GM21367 (cell line): ENCODE measurements at regions not wholly inside any gene's neighbourhood (a gene's known extent, or its start where the extent isn't known, plus 50 kb on each side); places are given as distances from the start of the nearest gene placed in this dataset.
"Not testable (repeated sequence)": the region's sequence is repeated elsewhere in the genome, so short reads cannot be mapped to it uniquely, and the experiment has no call there.

Source experiments
- ATAC-seq: cut with Tn5 transposase; IDR thresholded peaks from one replicate; pipeline ENCODE4 v1.9.1; 2021; ENCODE audit not compliant: unreplicated experiment

DNA sequence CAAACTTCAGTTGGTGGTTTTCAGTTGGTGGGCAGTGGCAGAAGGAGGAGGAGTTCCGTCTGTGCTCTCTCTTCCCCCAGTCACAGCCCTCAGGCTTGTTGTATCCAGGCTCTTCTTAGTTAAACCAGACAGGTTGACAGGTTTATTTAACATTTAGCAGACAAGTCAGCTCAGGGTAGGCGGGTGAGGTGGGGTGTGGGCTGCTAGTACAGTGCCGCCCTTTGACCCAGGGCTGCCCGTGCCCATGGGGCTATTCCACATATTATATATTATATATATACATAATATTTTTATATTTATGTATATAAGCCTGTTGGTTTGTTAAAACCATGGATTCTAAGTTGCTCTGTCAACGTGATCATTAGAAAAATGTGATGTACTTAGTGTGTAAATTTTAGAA is 1740.6 kb upstream of the DEFB115 start:
- ATAC-seq = not testable (repeated sequence)

DNA sequence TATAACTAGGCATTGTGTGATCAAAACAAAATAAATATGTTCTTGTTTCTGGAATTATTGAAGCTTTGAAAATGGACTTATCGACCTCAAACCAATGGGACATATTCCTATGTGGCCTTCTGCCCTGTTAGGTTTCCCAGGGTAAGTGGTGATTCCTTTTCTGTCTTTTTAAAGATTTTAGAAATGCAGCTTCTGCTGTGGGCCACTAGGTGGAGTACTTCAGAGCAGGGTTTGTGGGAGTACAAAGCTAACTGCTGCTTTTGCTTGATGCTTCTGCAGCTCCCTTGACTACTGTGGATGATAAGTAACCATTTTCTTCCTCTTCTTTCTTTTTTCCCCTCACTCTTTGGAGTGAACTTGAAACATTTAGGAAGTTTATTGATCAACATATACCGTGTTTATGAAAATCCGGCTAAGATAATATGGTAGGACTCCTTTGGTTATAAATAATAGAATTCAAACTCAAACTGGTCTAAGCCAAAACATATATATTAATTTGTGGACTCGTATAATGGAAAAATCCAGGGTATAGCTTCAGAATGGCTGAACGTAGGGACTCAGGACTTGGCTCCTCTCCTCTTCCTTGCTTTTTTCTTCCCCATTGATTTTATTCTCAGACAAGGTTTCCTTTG is 1737.7 kb upstream of the DEFB115 start:
- not testable (repeated sequence) for ATAC-seq

DNA sequence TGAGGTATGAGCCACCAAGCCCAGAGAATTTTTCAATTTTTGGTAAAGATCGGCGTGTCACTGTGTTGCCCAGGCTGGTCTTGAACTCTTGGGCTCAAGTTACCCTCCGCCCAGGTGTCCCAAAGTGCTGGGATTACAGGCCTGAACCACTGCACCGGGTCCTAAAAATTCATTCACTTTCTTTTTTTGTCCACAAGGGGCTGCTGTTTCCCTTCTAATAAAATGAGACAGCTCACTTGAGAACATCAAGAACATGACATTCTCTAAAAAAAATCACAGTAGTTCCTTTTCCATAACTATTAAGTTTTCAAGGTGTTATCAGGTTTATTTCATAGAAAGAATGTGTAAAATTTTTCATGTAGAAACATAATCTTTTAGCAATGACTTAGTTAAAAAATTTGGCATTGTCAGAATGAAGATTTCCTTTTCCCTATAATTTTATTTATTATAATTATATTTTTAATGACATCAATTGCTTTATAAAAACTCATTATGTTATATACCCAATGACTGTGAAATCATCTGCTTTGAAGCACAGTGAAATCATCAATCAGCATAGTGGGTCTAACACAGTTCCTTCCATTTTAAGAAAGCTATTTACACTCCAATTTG is 1723.8 kb upstream of the DEFB115 start:
- not testable (repeated sequence) for ATAC-seq

DNA sequence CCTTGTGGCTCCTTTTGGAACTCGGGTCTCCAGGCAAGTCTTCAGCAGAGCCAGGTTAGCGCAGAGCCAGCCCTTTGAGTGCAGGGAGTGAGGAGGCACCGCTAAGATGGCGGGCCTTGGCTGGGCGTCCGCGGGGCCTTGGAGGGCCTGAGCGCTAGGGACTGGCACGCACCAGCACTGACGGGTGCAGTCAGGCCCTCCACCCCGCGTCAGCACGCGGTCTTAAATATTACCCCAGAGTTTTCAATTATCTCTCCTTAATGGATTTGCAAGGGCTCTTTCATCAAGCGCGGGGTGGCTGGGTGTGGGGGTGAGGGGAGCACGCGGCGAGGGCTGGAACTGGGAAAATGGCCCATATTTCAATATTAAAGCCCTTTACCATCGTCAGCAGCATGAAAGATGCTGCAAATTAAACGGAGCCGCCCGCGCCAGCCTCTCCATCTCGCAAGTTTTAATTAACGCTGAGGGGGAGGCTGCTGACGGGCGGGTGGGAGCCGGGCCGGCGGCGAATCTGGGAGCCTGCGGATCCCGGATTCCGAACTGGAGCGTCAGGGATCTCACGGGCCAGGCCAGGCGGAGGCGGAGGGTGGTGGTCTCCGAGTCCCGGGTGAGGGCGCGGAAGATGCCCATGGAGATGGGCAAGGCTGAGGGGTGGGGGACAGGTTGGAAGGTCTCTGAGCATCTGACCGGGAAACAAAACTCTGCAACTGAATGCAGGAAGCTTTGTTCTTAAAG is 1690.4 kb upstream of the DEFB115 start:
- ATAC-seq = not testable (repeated sequence)

DNA sequence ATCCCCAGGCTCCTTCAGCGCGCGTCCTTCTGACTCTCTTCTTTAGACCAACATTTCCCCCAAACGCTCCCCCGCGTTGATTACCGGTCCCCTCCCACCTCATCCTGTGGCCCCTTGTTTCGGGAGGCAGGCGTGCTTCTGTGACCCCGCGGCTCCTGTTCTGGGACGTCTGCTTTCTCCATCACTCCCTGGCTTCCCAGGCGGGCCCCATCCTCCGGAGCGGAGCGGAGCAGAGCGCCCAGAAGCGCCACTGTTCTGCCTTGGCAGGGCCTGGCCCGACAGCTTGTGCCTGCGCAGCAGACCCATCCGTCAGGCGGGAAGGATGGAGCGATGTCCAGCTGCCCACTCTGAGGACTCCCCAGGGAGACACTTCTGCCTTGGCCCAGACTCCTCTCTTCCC is 1689.8 kb upstream of the DEFB115 start:
- not testable (repeated sequence) for ATAC-seq

DNA sequence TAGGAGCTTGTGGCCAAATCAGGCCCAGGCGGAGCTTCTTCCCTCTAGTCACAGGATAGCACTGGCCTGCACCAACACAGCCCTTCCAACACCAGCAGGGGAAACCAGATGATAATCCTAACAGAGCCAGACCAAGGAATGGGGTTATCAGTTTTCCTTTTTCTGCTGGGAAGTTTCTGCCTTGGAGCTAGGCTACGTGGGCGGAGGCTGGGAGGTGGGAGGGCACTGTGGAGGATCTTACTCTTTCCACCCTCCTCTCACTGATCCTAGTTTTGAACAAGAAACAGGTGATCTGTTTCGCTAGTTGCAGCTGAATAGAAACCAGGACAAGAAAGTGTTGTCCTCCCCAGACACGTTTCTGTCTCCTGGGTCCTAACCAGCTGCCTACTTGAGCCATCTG is 1687.3 kb upstream of the DEFB115 start:
- not testable (repeated sequence) for ATAC-seq

DNA sequence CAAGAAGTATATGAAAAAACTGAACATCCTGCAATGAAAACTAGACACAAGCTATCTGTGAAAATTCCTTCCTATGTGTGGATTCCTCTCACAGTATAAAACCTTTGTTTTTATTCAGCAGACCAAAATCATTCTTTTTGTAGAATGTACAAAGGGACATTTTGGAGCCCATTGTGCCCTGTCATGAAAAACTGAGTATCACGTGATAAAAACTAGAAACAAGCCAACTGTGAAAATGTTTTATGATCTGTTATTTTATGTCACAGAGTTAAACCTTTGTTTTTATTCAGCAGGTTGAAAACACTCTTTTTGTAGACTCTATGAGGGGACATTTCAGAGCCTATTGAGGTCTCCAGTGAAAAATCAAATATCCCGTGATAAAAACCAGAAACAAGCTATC is 1667.9 kb upstream of the DEFB115 start:
- not testable (repeated sequence) for ATAC-seq

DNA sequence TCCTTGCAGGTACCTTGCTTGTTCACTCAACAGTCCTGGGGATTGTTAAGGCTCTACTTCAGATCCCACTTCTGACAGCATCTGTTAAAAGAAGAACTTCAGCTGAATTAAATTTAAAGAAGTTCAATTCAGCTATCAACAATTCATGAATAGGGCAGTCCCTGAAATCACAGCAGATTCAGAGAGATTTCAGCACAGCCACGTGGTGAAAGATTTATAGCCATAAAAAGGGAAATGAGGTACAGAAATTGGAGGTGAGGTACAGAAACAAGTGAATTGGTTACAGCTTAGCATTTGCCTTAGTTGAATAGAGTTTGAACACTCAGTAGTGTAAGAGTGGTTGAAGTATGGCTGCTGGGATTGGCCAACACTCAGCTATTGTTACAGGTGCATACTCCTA is 1653.3 kb upstream of the DEFB115 start:
- ATAC-seq = not testable (repeated sequence)

DNA sequence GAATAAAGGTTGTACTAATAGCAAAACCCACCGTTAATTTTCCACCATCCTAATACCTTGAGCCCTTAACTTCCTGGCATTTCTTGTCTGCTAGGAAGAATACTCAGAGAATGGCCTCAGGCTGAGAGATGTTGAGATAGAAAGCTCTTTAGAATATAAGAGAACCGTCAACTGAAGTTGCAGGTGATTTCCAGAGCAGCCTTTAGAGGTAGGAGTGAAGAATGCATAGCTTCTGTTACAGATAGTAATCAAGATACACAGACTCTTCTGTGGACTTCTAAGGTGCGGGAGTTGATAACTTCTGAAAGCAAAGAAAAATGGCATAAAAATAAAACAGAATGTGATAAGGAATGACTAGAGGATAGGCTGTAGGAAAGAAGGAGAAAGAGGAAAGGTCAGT is 1651.3 kb upstream of the DEFB115 start:
- ATAC-seq = not testable (repeated sequence)

DNA sequence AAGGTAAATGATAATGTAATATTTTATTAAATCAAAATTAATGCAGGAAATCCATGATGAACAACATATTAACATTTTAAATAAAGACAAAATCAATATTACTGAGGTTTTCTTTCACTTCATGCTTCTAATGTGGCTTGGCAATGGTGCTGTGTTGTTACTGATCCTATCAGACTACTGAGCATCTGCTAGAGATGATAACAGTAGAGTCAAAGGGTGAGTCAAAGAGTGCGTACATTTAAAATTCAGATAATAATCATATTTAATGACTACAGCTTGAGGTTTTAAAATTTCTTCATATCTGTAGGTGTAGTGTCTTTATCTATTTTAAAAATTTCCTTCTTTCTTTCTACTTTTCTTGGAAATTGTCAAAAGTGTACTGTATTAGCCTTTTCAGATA is 1628.1 kb upstream of the DEFB115 start:
- ATAC-seq = not testable (repeated sequence)
